NCI-H524 treated with DMSO at 0.1 percent for 48 hours (cell line): ENCODE measurements at regions not wholly inside any gene's neighbourhood (a gene's known extent, or its start where the extent isn't known, plus 50 kb on each side); places are given as distances from the start of the nearest gene placed in this dataset.
"Not testable (repeated sequence)": the region's sequence is repeated elsewhere in the genome, so short reads cannot be mapped to it uniquely, and the experiment has no call there.

ENCODE experiments used
- DNase-seq: peaks from one replicate; lab custom pipeline; 2025; lab: John Stamatoyannopoulos, UW

DNA sequence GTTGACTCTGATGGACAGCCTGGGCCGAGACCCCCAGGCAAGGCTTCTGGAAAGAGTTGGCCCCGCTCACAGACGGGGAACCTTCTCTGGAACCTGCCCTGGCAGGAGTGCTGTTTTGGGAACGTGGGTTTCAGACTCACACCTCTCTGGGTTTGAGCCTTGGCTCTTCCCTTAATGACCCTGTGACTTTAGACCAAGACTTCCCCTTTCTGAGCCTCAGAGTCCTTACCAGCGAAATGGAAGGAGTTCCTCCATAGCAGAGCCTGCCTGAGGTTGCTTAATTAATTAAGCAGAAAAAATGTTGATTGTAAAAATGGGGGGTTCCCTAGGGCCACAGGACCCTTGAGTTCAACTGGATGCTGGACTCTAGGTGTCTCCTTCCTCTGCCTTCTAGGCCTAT lies 408.2 kb downstream of the SEC14L1 start:
- no peak for DNase-seq

- DNase-seq = no peak
These were observed 408.7 kb upstream of the TNRC6C start for GRCh38 chr17:77549726-77550366.

DNA sequence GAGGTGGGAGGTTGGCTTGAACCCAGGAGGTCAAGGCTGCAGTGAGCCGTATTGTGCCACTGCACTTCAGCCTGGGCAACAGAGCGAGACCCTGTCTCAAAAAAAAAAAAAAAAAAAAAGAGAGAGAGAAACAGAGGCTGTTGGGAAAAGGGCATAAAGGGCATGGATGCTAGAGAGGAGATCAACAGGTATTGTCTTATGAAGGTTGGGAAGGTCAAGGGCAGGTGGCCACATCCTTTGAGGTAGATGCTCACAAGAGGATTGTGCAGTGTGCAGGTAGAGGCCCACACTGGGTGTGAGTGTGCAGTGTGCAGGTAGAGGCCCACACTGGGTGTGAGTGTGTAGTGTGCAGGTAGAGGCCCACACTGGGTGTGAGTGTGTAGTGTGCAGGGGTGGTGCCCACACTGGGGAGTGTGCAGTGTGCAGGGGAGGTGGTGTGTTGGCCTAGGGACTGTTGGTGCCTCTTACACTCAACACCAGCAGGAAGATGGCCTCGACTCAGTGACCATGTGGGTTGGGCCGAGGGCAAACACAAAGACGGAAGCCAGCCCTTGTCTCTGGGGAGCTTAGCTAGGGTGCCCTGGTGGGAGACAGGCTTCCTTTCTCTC lies 404.9 kb upstream of the TNRC6C start:
- no peak for DNase-seq

DNA sequence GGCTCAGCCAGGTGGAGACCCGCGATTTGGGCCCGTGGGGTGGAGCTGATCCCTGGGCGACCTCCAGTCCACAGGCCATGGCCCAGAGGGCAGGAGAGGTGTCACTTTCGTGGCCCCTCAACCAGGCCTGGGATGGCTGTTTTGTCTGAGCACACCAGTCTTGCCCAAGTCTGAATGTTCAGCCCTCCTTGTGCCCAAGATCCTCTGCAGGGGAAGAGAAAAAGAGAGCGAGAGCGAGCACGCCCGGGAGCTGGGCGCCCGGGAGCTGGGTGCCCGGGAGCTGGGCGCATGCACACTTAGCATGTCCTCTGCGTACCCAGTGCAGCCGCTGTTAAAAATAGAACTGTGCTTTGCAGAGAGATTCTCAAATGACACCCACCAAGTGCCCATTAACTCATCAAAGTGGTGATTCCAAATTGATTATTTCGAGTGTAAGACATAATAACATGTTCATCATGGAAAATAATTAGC lies 403.3 kb upstream of the TNRC6C start:
- peak; percentile 63 for DNase-seq

GRCh38 chr17:77555741-77556291 lies 402.7 kb upstream of the TNRC6C start:
- peak; percentile 88 for DNase-seq

- peak; percentile 37 for DNase-seq
These were observed 402.0 kb upstream of the TNRC6C start for GRCh38 chr17:77556383-77557061.

- no peak for DNase-seq
These were observed 399.5 kb upstream of the TNRC6C start for GRCh38 chr17:77558846-77559626.

DNA sequence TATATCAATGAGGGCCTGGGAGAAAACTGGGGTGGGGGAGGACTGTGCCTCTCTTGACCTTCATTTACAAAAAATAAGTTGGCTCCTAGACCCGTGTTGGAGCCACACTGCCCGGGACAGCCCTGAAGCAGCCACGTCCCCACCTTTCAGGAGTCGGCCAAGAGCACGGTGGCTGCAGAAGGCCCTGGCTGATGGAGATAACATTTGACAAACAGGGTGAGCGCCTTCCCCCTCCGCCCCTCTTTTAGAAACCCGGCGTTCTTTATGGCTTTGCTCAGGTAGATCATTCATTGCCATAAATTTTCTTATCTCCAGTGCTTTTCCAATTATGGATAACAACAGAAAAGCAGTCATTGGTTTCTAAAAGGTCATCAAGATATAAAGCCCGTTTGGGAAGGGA lies 398.1 kb upstream of the TNRC6C start:
- no peak for DNase-seq

- peak; percentile 91 for DNase-seq
These were observed 397.7 kb upstream of the TNRC6C start for GRCh38 chr17:77560841-77561240.

- DNase-seq = not testable (repeated sequence)
These were observed 396.1 kb upstream of the TNRC6C start for GRCh38 chr17:77562361-77562760.

GRCh38 chr17:77563439-77564102 lies 394.9 kb upstream of the TNRC6C start:
- no peak for DNase-seq

DNA sequence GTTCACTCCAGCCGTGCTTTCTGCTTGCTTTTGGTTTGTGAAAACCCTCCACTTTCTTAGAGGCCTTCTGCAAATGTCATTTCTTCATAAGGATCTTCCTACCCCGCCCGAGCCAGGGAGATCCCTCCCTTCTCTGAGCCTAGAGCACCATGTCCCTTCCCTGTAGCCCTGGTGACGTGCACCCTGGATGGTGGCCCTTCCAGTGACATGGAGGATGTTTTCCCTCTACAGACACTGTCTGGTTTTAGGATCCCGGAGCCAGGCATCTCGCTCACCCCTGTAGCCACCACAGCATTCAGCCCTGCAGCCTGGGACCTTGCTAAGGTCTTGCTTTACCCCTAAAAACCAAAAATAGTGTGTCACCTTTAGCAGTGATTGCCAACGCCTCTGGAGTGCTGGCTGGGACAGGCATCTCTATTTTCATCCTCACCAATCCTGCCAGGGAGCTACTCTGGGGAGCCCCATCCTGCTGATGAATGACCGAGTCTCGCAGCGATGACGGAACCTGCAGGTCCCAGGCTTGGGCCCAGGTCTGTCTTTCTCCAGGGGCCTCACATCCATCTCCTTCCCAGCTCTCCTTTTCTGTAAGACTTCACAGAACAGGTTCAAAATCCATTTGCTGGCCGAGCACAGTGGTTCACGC lies 394.1 kb upstream of the TNRC6C start:
- DNase-seq = no peak

DNA sequence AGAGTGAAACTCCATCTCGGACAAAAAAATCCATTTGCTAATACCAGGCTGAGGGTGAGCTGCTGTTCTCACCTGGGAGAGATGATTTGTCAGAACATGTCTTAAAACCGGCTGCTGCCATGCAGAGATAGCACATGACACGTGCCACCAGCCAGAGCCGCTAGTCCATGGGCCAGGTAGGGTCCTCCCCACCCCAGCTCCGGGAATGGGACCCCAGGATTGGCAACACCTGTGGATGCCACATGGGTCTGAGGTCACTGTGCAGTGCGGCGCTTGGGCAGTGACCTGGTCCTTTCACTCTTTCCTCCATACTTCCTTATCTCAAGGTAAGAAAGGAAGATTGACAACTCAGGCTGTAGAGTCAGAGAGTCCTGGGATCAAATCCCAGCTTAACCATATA lies 393.3 kb upstream of the TNRC6C start:
- no peak for DNase-seq

- no peak for DNase-seq
These were observed 392.4 kb upstream of the TNRC6C start for GRCh38 chr17:77566151-77566550.

GRCh38 chr17:77566566-77567138 lies 391.9 kb upstream of the TNRC6C start:
- no peak for DNase-seq

- DNase-seq = no peak
These were observed 390.0 kb upstream of the TNRC6C start for GRCh38 chr17:77568540-77568939.

GRCh38 chr17:77569846-77570564 lies 388.5 kb upstream of the TNRC6C start:
- DNase-seq = no peak

- DNase-seq = no peak
These were observed 388.0 kb upstream of the TNRC6C start for GRCh38 chr17:77570565-77570898.

DNA sequence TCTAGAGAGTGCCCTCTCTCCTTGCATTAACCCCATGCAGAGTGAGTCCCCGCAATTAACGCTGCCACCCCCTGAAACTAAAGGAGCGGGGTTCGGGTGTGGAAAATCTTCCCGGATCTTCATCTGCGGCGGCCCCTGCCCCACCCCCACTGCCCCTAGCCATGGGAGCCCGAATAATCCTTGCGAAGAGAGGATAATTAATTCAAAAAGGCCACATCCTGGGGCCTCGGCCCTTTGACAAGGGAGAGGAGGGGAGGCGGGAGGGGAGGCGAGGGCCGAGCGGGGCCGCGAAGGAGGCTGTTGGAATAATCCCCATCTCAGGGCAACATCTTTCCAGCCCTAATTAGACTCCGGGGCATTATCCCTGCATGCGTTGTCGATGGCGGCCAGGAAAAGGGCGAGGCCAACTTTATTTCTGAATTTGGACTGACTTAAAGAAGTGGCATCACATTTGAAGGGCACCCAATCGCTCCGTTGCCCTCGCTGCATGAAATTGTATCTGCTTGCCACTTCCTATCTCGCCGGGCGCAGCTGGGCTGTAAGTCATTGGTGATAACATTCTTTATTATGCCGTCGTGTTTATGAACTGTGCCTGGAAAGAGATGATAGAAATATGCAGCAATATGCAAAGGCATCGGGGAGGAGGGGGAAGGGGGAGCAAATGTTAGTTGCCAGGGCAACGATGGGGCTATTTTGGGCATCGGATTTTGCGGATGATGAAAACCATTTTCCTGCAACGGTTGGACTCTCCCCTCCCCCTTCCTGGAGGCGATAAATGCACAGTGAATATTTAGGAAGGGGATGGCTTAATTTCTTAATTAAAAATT lies 387.1 kb upstream of the TNRC6C start:
- DNase-seq = peak; percentile 58
